Smooth muscle cell (in vitro differentiated cells): ENCODE measurements at regions not wholly inside any gene's neighbourhood (a gene's known extent, or its start where the extent isn't known, plus 50 kb on each side); places are given as distances from the start of the nearest gene placed in this dataset.

Experiments
- DNase-seq: peaks from one replicate; lab custom pipeline; 2025; ENCODE audit not compliant: unreplicated experiment; lab: John Stamatoyannopoulos, UW
- H2AFZ ChIP-seq: fragments of 200-600 bp; sonication (generic); 2 replicates; pipeline ENCODE4 v1.6.0; 2016; ENCODE audit warnings: antibody characterized with exemption, low read depth, mild to moderate bottlenecking
- H3F3A ChIP-seq: fragments of 200-600 bp; sonication (generic); 2 replicates; pipeline ENCODE4 v1.6.0; 2017; ENCODE audit warnings: antibody characterized with exemption, low read depth
- H3K27ac ChIP-seq: fragments of 200-600 bp; sonication (generic); 2 replicates; pipeline ENCODE4 v1.5.1; 2016; ENCODE audit warnings: low read depth, mild to moderate bottlenecking
- H3K27me3 ChIP-seq: fragments of 200-600 bp; sonication (generic); 2 replicates; pipeline ENCODE4 v1.6.1; 2016; ENCODE audit warnings: low read depth, mild to moderate bottlenecking
- H3K36me3 ChIP-seq: fragments of 200-600 bp; sonication (generic); 2 replicates; pipeline ENCODE4 v1.5.1; 2016; ENCODE audit warnings: low read depth
- H3K4me1 ChIP-seq: fragments of 200-600 bp; sonication (generic); 2 replicates; pipeline ENCODE4 v1.5.1; 2016; ENCODE audit warnings: low read depth
- H3K4me2 ChIP-seq: fragments of 200-600 bp; sonication (generic); 2 replicates; pipeline ENCODE4 v1.6.0; 2016; ENCODE audit warnings: mild to moderate bottlenecking
- H3K4me3 ChIP-seq: fragments of 200-600 bp; sonication (generic); 2 replicates; pipeline ENCODE4 v1.5.1; 2016; ENCODE audit warnings: mild to moderate bottlenecking
- H3K79me2 ChIP-seq: fragments of 200-600 bp; sonication (generic); 2 replicates; pipeline ENCODE4 v1.6.0; 2016; ENCODE audit warnings: low read depth, mild to moderate bottlenecking
- H3K9ac ChIP-seq: fragments of 200-600 bp; sonication (generic); 2 replicates; pipeline ENCODE4 v1.6.0; 2016; ENCODE audit warnings: low read depth
- H3K9me3 ChIP-seq: fragments of 200-600 bp; sonication (generic); replicated peaks from 2 replicates; pipeline ENCODE4 v1.5.1; 2016; ENCODE audit warnings: low read depth
- H4K20me1 ChIP-seq: fragments of 200-600 bp; sonication (generic); 2 replicates; pipeline ENCODE4 v1.6.0; 2016; ENCODE audit warnings: low read depth
- CTCF ChIP-seq: fragments of 200-600 bp; sonication (generic); IDR thresholded peaks from 2 replicates; pipeline ENCODE4 v1.5.1; 2017; ENCODE audit warnings: borderline replicate concordance, mild to moderate bottlenecking, antibody characterized with exemption; ENCODE audit not compliant: insufficient read depth, poor library complexity, severe bottlenecking
- WGBS: methylation state at CpG from one replicate; pipeline ENCODE4 v1.1.7; 2016; ENCODE audit warnings: low lambda C conversion rate; 5-methylcytosine and 5-hydroxymethylcytosine counted together

GRCh38 chr7:155920068-155920461 is 107.8 kb upstream of the SHH start:
- no peak for TF ChIP-seq CTCF
- Histone ChIP-seq H2AFZ (no peak overlapping the region), H3F3A (no peaks in the 10 kb centered on the region), H3K4me2 (no peak overlapping the region), H3K27me3 (no peaks in the 10 kb centered on the region), H3K4me1 (no peaks in the 10 kb centered on the region), H3K79me2 (no peaks in the 10 kb centered on the region), H3K9me3 (no peaks in the 10 kb centered on the region), H3K4me3 (no peak overlapping the region), H3K9ac (no peak overlapping the region), H4K20me1 (no peaks in the 10 kb centered on the region), H3K27ac (no peak overlapping the region), H3K36me3 (no peaks in the 10 kb centered on the region)
- 90% methylated on average over 11 of the region's 11 CpGs for WGBS
- DNase-seq, result no peak

- H3K4me2 ChIP-seq, result no peak overlapping the region
- 94% methylated on average over 13 of the region's 13 CpGs for WGBS
- TF ChIP-seq CTCF, result no peak
Measured at GRCh38 chr7:155919391-155920067, 107.3 kb upstream of the SHH start.

GRCh38 chr7:155918720-155919390 is 106.6 kb upstream of the SHH start:
- Histone ChIP-seq H3K27ac (no peak overlapping the region), H3F3A (no peaks in the 10 kb centered on the region), H3K36me3 (no peaks in the 10 kb centered on the region), H3K27me3 (no peaks in the 10 kb centered on the region), H3K9me3 (no peaks in the 10 kb centered on the region), H2AFZ (no peak overlapping the region), H3K4me2 (no peak overlapping the region), H4K20me1 (no peaks in the 10 kb centered on the region), H3K4me1 (no peaks in the 10 kb centered on the region), H3K79me2 (no peaks in the 10 kb centered on the region), H3K4me3 (no peak overlapping the region), H3K9ac (no peak overlapping the region)
- TF ChIP-seq CTCF, result no peak
- DNase-seq, result no peak
- WGBS, result 49% methylated on average over 13 of the region's 14 CpGs

More at GRCh38 chr7:155919391-155920067, 107.3 kb upstream of the SHH start:
- H4K20me1 ChIP-seq, result no peaks in the 10 kb centered on the region
- H3K4me3 ChIP-seq, result no peak overlapping the region
- no peaks in the 10 kb centered on the region for H3K27me3 ChIP-seq
- no peaks in the 10 kb centered on the region for H3K4me1 ChIP-seq
- no peaks in the 10 kb centered on the region for H3K9me3 ChIP-seq
- H3K36me3 ChIP-seq, result no peaks in the 10 kb centered on the region
- no peaks in the 10 kb centered on the region for H3K79me2 ChIP-seq
- H3F3A ChIP-seq, result no peaks in the 10 kb centered on the region
- DNase-seq, result no peak
- no peak overlapping the region for H3K27ac ChIP-seq
- H2AFZ ChIP-seq, result no peak overlapping the region
- H3K9ac ChIP-seq, result no peak overlapping the region
